HuH-7.5 (cell line): ENCODE measurements at regions not wholly inside any gene's neighbourhood (a gene's known extent, or its start where the extent isn't known, plus 50 kb on each side); places are given as distances from the start of the nearest gene placed in this dataset.
"Not testable (repeated sequence)": the region's sequence is repeated elsewhere in the genome, so short reads cannot be mapped to it uniquely, and the experiment has no call there.

Experiments
- DNase-seq: peaks from one replicate; pipeline ENCODE4 v3.0.0; 2011; ENCODE audit warnings: low spot score

DNA sequence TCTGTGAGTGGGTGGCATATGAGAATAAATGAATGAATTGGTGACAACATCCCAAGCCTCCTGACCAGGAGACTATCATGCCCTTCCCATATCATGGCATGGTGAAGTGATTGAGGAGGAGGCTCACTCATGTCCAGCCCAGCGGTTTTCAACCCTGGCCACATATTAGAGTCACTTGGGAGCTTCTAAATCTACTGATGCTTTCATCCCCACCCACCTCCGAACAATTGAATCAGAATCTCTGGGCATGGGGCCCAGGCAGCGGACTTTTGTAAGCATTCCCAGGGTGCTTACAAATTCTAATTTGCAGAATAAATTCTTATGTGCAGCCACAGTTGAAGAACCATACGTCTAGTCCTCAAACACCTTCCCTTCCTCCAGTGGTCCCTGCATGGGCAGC is 81.7 kb upstream of the SEC11C start:
- DNase-seq, result no peak

DNA sequence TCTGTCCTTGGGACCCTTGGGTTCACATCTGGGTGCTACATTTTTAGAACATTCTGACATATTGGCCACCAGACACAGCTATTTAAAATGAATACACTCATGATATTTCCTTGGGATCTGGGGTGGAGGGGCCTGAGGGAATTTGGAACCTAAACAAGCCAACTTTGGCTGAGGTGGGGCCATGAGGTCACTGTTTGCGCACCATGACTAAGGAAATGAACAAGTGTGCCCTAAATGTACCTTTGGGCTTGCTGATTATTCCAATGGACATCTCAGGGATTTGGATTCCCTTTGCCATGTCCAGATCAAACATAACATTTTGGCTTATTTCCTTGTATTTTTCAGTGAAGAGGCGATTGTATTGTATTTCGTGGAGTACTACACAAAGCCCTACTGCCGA is 80.5 kb upstream of the SEC11C start:
- DNase-seq, result no peak

DNA sequence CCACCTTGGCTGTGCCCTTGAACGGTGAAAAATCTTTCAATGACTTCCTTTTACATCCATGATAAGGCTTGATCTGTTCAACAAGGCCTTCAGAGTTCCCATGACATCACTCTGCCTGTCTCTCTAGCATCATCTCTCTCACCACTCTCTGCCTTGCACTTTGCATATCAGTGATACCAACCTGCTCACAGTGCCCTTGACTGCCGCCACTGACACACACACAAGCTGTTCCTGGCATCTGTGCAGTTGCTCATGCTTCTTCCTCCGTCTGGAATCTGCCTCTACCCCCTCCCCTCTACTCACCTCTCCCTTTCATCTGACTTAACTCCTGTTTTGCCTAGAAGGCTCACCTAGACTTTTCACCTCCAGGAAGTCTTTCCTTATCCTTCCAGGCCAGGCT is 79.1 kb upstream of the SEC11C start:
- no peak for DNase-seq

DNA sequence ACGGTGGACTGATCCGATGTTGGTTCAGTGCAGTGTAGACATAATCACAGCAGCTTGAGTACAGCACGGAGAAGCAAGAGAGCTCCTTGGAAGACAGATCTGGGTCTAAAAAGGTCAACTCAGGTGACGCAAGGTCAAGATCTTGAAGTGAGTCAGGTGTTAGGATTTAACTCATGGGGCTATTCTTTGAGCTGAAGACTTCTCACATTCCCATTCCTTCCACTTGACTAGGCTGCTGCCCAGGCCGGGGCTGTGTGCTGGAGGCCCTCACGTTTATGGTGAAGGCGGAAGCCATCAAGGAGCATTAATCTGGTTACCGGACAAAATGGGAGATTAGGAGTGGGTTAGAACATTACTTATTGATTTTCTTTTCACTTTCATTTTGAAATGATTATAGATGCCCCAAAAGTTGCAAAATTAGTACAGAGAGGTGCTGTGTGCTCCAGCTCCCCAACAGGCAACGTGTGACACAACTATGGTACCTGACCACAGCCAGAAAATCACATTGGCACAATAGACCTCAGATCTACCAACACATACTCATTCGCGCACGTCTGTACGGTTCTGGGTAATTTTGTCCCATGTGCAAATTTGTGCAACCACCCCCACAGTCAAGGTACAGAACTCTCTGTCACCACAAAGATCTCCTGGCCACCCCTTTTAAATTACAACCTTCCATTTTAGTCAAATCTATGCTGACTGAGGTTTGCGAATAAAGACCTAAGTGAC is 77.6 kb upstream of the SEC11C start:
- no peak for DNase-seq

DNA sequence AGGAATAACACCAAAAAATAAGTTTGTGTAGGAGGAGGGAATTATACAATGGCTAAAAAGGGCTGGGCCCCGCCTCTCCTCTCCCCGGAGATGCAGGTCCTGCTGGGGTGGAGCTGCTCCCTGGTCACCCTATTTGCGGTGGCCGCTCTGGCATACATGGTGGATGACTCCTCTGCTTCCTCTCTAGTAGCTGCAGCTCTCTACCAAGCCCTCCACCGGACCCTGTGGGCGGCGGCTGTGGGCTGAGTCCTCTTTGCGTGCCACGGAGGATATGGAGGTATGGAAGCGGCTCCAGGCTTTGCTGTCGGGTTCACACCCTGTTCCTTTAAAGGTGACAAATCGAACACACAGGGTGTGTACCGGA is 77.1 kb upstream of the SEC11C start:
- DNase-seq, result no peak

DNA sequence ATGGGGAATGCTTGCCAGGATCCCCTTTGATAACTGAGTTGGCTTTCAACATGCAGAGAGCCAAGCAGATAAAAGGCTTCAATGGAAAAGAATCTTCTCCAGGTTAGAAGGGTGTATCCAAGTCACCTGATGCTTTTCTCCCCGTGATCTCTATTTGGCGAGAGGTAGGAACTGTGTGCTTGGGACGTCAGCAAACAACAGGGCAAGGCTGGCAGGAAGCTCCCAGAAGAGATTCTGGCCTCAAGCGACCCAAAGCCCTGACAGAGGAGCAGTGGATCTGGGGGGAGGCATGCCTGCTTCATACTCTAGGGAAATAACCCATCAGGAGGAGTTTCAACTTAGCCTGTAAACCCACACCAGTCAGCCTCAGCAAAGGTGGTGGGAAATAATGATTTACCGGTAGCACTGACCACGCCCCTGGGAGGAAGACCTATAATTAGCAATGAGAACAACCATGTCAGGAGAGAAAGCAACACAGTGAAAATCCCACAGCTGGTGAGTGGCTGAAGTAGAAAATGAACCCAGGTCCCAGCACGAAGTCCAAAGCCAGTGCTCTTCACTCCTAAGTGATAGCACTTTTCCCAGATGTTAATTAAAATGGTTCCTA is 76.3 kb upstream of the SEC11C start:
- DNase-seq, result no peak

DNA sequence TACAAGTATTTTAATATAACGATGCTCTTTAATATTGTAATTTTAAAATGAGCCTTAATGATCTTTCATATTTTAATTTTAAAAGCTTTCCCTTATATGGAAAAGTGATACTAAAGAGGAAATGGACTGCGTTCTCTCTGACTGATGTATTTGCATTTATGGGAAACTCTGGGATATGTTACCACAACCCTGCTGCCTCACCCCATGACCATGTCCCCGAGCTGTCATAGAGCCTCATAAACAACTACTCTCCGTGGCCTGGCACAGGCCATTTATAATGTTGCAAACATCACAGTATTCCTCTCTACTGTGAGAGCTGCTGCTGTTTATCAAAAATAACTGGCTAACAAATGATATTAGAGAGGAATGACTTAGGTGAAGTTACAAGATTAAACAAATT is 75.8 kb upstream of the SEC11C start:
- DNase-seq, result no peak

DNA sequence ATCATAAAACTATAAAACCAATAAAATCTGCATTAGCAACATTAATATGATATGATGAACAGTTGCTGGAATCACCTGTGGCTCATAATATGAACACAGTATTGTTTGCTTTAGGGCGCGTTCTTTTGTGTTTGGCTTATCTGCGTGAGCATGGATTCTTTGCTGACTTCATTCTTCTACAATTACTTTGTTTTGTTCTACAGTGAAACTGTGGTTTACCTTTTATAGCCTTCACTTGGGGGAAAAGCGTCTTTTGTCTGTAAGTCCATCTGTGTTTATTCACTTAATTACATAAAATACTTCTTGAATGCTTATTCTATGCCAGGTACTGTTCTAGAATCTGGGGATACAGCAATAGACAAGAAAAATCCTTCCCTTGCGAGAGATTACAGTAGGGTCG is 74.0 kb upstream of the SEC11C start:
- DNase-seq, result no peak

DNA sequence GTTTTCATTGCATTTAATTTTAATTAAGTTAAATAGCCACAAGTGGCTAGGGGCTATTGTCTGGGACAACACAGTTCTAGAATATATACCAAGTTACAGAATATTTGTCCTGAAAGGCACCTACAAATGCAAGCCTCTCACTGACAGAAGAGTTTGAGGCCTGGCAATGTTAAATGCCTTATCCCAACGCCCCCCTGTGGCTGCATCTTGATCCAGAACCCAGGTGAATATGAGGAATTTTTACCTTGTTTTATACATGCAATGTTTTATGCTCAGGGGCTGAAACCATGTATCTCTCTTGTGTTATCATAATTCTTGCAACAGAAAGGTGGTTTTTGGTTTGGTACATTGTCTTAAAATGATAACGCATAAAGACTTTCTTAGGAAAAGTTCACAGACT is 71.8 kb upstream of the SEC11C start:
- DNase-seq, result no peak

DNA sequence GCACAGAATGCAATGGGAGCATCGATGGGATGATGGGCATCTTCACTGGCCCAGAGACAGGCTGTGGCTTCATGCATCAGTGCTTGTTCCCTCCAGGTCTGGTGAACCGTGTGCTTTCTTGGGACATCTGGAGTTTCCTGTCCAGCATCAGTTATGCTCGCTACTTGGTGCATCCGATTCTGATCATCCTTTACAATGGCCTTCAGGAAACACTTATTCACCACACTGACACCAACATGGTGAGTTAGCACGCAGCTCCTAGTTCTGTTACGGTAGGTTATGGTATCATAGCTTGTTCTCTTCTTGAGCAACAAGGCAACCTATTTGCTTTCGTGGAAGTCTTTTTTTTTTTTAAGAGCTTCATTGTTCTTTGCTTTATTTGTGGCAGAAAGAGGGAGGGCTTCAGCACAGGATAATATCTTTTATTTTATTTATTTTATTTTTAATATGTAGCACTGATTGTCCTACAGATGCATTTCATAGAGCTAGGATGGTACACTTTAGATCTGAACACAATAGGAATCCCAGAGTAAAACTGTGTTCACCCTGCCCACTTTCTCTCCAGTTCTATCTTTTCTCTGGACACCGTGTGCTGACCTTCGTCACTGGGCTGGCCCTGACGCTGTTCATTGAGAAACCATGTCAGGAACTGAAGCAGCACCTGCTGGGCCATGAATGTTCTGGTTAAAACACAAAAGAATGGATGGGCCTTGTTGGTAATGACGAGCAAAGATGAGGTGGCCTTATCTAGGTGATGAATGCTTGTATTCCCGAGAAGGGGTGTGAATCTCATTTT is 71.2 kb upstream of the SEC11C start:
- DNase-seq, result no peak

DNA sequence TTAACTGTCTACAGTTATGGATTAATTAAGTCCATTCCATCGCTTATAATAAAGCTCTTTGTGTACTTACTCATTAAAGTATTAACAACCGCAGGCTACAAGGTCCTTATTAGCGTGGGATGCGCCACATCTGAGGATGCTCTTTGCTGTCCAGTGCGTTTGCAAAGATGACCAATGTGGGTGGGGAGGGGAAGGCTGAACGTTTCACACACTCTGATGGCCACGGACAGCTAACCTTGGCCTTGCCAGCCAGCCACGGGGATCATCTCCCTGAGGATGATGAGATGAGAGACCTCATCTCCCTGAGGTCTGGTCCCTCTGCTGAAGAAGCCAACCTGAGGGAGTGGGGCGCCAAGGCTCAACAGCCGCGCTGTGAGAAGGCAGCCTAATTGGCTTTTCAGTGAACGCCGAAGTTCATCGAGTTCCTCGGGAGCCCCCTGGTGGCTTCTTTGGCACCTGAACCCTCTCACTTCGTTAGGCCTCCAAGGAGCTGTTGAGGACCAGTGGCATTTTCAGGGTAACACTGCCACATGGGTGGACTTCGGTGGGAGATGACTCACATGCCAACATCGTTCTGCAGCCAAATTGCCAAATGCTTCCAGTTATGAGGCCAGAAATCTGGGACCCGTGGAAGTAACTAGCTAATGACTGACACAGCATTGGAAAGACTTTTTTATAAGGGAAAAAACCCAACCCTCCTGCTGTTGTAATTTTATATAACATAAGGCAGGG is 69.3 kb upstream of the SEC11C start:
- DNase-seq, result peak; percentile 26

DNA sequence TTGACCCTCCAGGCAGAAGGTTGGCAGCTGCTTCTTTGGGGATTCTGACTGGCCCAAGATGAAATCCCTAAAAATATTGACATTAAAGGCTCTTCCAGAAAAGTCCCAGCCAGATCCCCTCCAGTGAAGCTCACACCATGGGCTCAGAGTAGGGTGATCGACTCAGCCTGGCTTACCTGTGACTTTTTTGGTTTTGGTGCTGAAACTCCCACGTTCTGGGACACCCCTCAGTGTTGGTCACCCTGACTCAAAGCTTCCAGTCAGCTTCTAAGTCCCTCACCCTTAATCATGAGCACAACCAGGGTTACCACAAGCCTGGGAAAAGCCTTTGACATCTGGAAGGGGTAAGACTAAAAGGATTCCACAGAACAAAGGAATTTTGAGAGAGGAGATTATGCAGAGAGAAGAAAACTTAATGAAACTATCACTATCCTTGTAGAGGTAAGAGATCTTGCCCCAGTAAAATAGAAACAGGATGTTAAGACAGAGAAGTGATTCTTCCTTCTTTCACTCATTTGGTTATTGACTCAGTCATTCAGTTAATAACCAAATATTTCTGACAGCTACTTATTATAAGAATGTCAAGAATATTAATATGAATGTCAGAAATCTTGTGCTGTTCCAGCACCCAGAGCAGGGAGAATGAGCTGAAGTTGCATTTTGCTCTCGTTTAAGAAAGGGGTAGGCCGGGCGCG is 66.8 kb upstream of the SEC11C start:
- no peak for DNase-seq

DNA sequence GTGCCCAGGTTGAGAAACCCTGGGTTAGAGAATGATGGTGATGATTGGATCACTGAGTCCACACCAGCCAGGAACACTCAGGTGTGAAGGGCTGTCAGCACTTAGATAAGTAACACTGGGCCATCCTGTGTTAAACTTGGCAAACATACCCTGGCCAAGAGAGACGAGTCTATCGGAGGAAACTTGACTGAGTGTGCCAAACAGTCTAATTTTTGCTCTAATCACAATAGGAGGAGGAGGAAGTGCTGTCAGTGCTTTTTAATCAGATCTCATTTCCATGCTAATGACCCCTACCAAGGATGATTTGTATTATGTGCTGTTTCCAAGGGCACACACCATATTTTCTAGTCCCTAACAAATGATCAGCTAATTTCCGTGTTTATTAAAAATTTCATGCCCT is 63.8 kb upstream of the SEC11C start:
- DNase-seq, result no peak

DNA sequence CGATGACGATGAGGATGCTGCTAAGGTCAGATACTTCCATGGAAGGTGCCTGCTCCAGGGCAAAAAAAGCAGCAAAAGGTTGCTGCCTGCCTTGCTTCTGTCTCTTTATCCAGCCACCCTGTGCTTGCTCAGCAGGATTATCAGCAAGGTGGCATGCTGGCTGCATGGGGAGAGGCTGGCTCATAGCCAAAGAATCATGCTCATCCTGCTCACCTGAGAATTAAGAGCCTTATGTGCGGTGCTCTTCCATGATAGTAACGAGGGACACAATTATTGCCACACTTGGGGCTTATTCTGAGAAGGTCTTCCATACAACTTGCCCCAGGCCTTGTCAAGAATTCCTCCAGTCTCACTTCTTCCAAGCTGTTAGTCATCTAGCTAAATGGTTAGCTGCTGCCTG is 60.4 kb upstream of the SEC11C start:
- no peak for DNase-seq

DNA sequence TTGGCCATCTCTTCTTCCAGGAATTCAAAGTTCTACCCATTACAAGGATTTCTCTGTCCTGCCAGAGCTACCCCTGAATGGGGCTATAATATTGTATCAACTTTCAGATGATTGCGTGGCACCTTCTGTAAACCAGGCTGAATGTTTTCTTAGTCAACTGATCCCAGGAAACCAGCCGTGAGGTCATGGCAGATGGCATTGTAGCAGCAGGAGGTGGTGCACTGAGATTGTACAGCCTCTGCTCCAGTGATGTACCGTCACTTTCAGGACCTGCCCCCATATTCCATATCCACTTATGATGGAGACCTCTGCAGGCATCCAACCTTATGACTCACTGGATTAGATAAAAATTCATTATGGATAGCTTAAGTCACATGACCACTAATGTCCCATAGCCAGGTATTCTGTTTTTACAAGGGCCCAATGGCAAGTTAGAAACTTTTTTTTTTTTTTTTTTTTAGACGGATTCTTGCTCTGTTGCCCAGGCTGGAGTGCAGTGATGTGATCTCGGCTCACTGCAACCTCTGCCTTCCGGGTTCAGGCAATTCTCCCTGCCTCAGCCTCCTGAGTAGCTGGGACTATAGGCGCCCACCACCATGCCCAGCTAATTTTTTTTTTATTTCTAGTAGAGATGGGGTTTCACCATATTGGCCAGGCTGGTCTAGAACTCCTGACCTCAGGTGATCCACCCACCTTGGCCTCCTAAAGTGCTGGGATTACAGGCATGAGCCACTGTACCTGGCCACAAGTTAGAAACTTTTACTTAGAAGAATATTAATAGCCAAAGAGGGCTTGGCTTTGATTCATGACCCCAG is 59.8 kb upstream of the SEC11C start:
- not testable (repeated sequence) for DNase-seq

DNA sequence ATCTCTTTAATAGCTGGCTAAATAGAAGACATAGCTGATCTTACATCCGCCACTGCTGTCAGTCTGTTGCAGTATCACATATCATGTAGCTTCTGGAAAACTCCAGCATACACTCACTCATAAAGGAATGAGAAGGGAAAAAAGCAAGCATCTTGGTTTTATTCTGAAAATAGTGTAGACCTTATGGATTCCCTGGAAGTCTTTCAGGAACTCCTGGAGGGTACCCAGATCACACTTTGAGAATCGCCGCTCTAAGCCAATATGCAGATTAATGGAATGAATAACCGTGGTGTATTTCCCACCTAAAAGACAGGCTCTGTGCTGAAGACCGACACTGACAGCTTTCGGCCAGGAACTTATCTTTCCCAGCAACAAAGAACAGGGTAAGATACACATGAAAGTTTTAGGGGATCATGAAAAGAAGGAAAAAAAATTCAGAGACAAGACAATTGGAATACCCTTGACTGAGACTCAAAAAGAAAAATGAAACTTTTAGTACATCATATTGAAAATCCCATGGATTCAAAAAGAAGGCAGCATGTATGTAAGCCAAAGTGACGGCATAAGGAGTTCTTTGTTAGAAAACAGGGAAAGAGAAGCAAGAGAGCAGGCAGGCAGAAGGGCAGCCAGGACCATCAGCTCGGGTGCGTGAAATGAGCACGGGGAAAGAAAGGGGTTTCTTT is 56.4 kb upstream of the SEC11C start:
- no peak for DNase-seq

DNA sequence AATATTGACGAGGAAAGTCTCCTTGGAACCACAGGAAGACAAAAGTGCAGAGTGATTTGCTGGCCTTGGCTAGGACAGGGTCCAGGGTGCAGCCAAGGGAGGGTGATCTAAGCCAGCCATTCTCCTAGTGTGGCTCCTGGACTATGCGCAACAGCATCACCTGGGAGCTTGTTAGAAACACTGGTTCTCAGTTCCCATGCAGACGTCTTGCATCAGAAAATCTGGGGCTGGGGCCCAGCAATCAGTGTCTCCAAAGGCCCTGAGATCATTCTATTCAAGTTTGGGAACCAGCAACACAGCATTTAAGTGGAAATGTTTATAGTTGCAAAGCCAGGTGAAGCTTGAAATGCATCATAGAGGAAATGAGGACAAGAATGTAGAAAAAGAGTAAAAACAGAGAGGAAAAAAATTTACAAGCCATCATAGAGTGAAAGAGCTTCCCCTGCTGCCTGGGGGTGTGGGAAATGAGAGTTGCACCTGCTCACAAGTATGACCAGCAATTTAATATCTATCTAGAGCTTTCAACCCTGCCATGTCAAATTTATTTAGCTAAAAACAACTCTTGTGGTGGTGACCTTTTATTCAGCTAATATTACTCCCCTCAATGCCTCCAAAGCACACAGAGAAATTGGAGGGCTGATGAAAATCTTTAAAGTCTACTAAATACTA is 54.4 kb upstream of the SEC11C start:
- DNase-seq, result no peak

DNA sequence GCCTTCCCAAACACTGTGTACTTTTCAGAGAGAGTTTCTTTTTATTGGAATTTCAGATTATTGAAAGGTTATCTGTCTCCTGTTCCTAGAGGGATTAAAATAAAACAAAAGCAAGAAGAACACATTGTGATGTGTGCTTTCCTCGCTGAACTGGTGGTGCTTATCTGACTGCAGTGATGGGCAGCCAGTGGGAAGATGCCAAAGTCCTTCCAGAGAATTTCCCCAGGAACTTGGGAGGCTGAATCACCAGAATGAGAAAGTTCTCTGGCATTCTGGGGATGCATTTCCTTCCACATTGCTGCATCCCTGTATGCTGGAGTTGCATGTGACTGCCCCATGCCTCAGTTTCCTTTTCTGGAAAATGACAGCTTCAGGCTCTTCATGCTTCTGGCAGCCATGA is 53.9 kb upstream of the SEC11C start:
- no peak for DNase-seq

DNA sequence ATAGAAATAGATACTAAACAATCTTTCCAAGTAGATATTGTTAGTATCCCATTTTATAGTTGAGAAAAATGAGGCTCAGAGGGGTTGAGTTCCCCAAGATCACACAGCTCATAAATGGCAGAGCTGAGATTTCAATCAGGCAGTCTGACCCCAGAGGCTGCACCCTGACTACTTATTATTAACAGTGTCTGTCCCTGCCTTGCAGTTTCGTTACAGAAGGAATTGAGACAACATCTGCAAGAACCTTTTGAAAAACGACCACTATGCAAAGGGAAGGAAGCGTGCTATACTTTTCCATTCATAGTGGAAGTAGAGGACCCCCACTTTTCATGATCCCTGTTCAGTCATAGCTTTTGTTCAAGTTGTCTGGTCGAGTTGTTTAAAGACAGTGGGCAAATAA is 53.2 kb upstream of the SEC11C start:
- DNase-seq, result no peak

DNA sequence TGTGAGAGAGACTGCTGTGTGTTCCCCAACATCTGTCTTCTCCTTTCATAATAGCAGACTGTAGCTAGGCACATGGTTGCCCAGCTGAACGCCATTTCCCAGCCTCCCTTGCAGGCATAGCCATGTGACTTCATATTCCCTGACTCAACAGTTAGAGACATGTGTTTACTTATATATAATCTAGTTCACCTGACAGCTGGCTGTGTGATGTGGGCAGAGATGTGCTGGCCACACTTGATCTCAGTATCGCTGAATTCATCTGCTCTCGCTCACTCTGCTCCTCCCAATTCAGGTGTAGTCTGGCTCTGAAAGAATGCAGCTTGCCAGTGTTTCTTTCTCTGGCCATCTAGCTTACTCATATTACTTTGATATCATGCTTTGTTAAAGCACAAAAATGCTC is 52.3 kb upstream of the SEC11C start:
- no peak for DNase-seq
